ENCODE measurements at regions not wholly inside any gene's neighbourhood (a gene's known extent, or its start where the extent isn't known, plus 50 kb on each side); places are given as distances from the start of the nearest gene placed in this dataset.

DNA sequence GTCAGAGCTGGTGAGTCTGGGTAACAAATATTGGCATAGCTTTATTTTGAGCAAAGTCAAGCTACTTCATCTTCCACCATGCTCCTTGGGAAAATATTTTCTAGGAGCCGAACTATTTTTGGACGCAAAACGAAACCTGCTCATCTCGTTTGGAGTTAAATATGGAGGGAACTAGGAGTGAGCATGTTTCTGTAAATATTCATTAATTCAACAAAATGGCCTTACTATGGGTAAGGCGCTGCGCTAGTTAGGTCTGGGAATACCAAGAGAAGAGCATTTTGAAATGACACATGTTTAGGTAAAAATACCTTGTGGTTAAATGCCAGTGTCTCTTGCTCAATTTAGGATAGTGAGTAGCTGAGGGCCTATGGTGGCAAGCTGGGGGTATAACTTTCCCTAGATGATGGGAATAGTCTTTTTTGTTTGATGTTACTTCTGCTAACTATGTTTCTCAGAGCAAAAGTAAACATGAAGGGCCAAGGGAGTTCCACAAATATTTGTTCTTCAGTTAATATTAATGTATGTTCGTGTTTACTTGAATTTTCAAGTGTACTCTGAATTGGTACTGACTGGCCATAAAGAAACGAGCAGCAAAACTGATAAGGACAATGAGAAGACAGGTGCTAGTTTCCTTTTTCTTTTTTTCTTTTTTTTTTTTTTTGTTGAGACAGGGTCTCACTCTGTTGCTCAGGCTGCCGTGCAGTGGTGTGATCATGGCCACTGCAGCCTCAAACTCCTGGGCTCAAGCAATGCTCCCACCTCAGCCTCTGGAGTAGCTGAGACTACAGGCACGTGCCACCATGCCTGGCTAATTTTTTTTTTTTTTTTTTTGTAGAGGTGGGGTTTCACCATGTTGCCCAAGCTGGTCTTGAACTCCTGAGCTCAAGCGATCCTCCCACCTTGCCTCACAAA, 77.7 kb downstream of the MAP1LC3B2 start:
- TF ChIP-seq EZH2 (IDR thresholded peaks at IDR 0.05) (no peak), POLR2AphosphoS5 (IDR thresholded peaks at IDR 0.05; ENCODE audit: borderline replicate concordance, low read depth, low read length) (no peak), FOXP2 (optimal IDR thresholded peaks at IDR 0.05; ENCODE audit: control extremely low read depth, extremely low read length, insufficient read depth) (no peak)
- DNase-seq (ENCODE audit: low read depth, low spot score) = no peak
- no peak overlapping the region for H3K4me3 ChIP-seq
- H3K27ac ChIP-seq = no peak overlapping the region
- no peaks in the 10 kb centered on the region for H3K9me3 ChIP-seq (ENCODE audit: low read depth, low read length)
- no peak overlapping the region for H3K9ac ChIP-seq (ENCODE audit: insufficient read length)
- no peaks in the 10 kb centered on the region for H3K36me3 ChIP-seq (ENCODE audit: insufficient read depth, low read length)

DNA sequence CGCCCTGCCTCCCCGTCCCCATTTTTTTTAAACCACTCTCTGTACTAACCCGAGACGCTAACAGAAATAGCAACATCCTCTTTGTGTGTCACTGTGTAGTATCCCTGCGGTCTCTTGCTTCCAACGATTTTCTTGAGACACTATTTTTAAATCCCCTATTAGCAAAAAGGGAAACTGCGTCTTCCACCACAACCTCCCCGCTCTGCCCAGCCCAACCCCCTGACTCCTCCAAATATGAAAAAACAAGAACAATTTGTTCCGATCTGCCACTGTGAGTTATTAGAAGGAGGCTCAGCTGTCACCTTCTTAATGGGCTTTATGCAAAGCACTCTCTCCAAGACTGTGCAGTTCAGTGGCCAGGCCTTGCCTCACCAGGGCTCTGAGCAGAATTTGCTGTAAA, 76.3 kb downstream of the MAP1LC3B2 start:
- no peak overlapping the region for H3K27ac ChIP-seq
- no peak for DNase-seq (ENCODE audit: low read depth, low spot score)
- H3K4me3 ChIP-seq = no peak overlapping the region

DNA sequence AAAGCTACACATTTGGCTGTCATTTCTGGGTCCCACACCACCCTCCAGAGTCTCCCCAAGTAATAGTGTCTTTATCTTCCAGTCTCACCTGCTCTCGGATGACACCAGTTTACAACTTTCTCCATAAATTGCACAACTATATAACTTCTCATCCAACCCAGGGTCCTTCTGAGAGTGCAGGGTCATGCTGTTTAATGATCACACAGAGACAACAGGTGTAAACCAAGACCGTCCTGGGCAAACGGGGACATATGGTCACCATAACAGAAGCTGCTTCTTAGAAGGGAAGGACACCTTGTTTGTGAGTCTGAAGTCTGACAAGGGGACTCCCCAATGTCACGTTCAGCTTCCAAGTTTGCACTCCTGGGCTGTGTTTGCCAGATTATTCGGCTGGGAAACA, 74.3 kb downstream of the MAP1LC3B2 start:
- Histone ChIP-seq H3K27ac (no peak overlapping the region), H3K9ac (ENCODE audit: insufficient read length) (no peak overlapping the region), H3K4me3 (no peak overlapping the region), H3K9me3 (ENCODE audit: low read depth, low read length) (no peaks in the 10 kb centered on the region), H3K36me3 (ENCODE audit: insufficient read depth, low read length) (no peaks in the 10 kb centered on the region)
- DNase-seq (ENCODE audit: low read depth, low spot score) = no peak
- TF ChIP-seq EZH2 (IDR thresholded peaks at IDR 0.05) (no peak), POLR2AphosphoS5 (IDR thresholded peaks at IDR 0.05; ENCODE audit: borderline replicate concordance, low read depth, low read length) (no peak), FOXP2 (optimal IDR thresholded peaks at IDR 0.05; ENCODE audit: control extremely low read depth, extremely low read length, insufficient read depth) (no peak)

More for the DNA sequence above, 76.3 kb downstream of the MAP1LC3B2 start:
- TF ChIP-seq POLR2AphosphoS5 (IDR thresholded peaks at IDR 0.05; ENCODE audit: borderline replicate concordance, low read depth, low read length) = no peak
- TF ChIP-seq EZH2 (IDR thresholded peaks at IDR 0.05) = no peak
- TF ChIP-seq FOXP2 (optimal IDR thresholded peaks at IDR 0.05; ENCODE audit: control extremely low read depth, extremely low read length, insufficient read depth) = no peak
- Histone ChIP-seq H3K9me3 (ENCODE audit: low read depth, low read length) (no peaks in the 10 kb centered on the region), H3K9ac (ENCODE audit: insufficient read length) (no peak overlapping the region), H3K36me3 (ENCODE audit: insufficient read depth, low read length) (no peaks in the 10 kb centered on the region)

DNA sequence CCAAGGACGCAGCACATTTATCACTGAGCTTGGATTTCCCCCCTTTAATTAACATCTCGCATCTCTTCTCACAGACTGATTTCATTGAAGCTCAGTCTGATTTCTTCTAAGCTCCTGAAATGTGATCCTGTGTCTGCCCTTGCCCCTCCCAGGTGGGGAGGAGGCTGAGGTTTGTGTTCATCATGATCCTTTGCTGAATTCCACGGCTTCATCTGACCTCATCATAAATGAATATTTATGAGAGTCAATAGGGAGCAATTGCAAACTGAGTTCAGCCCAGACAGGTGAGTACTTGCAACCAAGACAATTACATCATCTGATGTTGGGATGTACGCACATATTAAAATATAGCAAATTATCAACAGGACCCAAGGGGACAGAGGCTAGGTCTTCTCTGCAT, 72.4 kb downstream of the MAP1LC3B2 start:
- Histone ChIP-seq H3K27ac (no peak overlapping the region), H3K9me3 (ENCODE audit: low read depth, low read length) (no peaks in the 10 kb centered on the region), H3K36me3 (ENCODE audit: insufficient read depth, low read length) (no peaks in the 10 kb centered on the region), H3K9ac (ENCODE audit: insufficient read length) (no peak overlapping the region), H3K4me3 (no peak overlapping the region)
- no peak for TF ChIP-seq EZH2 (IDR thresholded peaks at IDR 0.05)
- TF ChIP-seq POLR2AphosphoS5 (IDR thresholded peaks at IDR 0.05; ENCODE audit: borderline replicate concordance, low read depth, low read length) = no peak
- no peak for TF ChIP-seq FOXP2 (optimal IDR thresholded peaks at IDR 0.05; ENCODE audit: control extremely low read depth, extremely low read length, insufficient read depth)
- DNase-seq (ENCODE audit: low read depth, low spot score) = no peak

DNA sequence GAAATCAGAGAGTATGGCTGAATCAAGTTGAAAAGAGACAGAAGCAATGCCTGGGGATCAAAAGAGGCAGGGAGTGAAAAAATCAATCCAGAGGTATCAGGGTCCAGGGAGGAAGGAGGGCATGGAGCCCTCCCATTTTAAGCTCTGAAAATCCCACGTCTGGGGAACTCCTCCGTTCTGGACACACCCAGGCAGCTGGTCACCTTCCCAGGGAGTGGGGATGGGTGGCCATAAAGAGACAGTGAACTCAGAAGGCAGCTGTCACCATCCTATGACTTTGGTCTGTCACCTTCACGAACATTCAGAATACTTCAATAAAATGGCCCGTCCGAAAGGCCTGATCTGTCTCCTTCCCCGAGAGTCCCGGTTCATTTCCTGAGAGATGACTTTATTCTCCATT, 71.6 kb downstream of the MAP1LC3B2 start:
- no peak overlapping the region for H3K27ac ChIP-seq
- no peaks in the 10 kb centered on the region for H3K9me3 ChIP-seq (ENCODE audit: low read depth, low read length)
- no peak overlapping the region for H3K9ac ChIP-seq (ENCODE audit: insufficient read length)
- no peaks in the 10 kb centered on the region for H3K36me3 ChIP-seq (ENCODE audit: insufficient read depth, low read length)
- no peak overlapping the region for H3K4me3 ChIP-seq
- no peak for DNase-seq (ENCODE audit: low read depth, low spot score)
- TF ChIP-seq FOXP2 (optimal IDR thresholded peaks at IDR 0.05; ENCODE audit: control extremely low read depth, extremely low read length, insufficient read depth) (no peak), POLR2AphosphoS5 (IDR thresholded peaks at IDR 0.05; ENCODE audit: borderline replicate concordance, low read depth, low read length) (no peak), EZH2 (IDR thresholded peaks at IDR 0.05) (no peak)

DNA sequence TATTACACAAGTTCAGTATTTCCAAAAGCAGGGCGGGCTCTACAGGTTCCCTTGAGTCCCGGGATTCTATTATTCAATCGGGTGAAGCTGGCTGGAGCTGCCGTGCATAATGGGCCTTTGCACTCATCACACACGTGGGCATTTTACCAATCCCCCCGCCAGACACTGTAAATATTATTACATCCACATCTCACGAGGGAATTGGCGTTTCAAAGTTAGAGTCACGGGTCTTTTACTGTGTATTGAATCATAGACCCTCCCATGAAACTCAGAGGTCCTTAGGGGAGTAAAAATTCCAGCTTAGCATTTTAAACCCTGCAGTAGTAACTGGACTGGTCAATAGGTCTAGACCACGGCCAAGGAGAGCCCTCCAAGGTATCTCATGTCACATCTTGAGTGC, 70.3 kb downstream of the MAP1LC3B2 start:
- TF ChIP-seq EZH2 (IDR thresholded peaks at IDR 0.05) (no peak), FOXP2 (optimal IDR thresholded peaks at IDR 0.05; ENCODE audit: control extremely low read depth, extremely low read length, insufficient read depth) (no peak), POLR2AphosphoS5 (IDR thresholded peaks at IDR 0.05; ENCODE audit: borderline replicate concordance, low read depth, low read length) (no peak)
- no peak for DNase-seq (ENCODE audit: low read depth, low spot score)
- H3K27ac ChIP-seq = no peak overlapping the region

DNA sequence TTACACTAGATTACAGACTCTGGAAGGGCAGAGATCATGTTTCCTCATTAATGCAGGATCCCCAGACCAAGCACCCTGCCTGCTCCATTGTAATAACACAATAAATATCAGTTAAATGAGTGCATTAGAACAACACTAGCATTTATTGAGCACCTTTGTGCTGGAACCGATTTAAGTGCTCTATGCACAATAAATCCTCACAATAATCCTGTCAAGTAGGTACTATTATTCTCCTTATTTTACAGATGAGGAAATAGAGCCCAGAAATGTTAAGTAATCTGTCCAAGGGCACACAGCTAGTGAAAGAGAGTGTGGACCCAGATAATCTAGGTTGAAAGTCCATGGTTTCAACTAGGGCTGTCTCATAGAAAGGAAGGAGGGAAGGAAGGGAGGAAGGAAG, 69.8 kb downstream of the MAP1LC3B2 start:
- no peak overlapping the region for H3K4me3 ChIP-seq
- TF ChIP-seq POLR2AphosphoS5 (IDR thresholded peaks at IDR 0.05; ENCODE audit: borderline replicate concordance, low read depth, low read length) (no peak), FOXP2 (optimal IDR thresholded peaks at IDR 0.05; ENCODE audit: control extremely low read depth, extremely low read length, insufficient read depth) (no peak), EZH2 (IDR thresholded peaks at IDR 0.05) (no peak)
- no peak for DNase-seq (ENCODE audit: low read depth, low spot score)
- no peaks in the 10 kb centered on the region for H3K9me3 ChIP-seq (ENCODE audit: low read depth, low read length)
- no peak overlapping the region for H3K27ac ChIP-seq
- H3K36me3 ChIP-seq (ENCODE audit: insufficient read depth, low read length) = no peaks in the 10 kb centered on the region
- no peak overlapping the region for H3K9ac ChIP-seq (ENCODE audit: insufficient read length)

More for the DNA sequence above, 70.3 kb downstream of the MAP1LC3B2 start:
- no peaks in the 10 kb centered on the region for H3K36me3 ChIP-seq (ENCODE audit: insufficient read depth, low read length)
- no peak overlapping the region for H3K4me3 ChIP-seq
- no peaks in the 10 kb centered on the region for H3K9me3 ChIP-seq (ENCODE audit: low read depth, low read length)
- H3K9ac ChIP-seq (ENCODE audit: insufficient read length) = no peak overlapping the region

DNA sequence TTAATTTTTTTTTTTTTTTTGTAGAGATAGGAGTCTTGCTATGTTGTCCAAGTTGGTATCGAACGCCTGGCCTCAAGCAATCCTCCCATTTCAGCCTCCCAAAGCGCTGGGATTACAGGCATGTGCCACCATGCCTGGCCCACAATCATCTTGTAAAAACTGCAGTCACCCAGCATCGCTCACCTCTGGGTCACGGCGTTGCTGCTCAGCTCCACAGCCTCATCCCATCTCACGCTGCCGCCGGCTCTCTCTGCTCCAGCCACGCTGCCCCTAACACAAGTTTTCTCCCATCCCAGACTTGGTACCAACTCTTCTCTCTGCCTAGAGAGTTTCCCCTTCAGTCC, 69.2 kb downstream of the MAP1LC3B2 start:
- Histone ChIP-seq H3K27ac (no peak overlapping the region), H3K9ac (ENCODE audit: insufficient read length) (no peak overlapping the region), H3K4me3 (no peak overlapping the region), H3K9me3 (ENCODE audit: low read depth, low read length) (no peaks in the 10 kb centered on the region), H3K36me3 (ENCODE audit: insufficient read depth, low read length) (no peaks in the 10 kb centered on the region)
- DNase-seq (ENCODE audit: low read depth, low spot score) = no peak
- TF ChIP-seq FOXP2 (optimal IDR thresholded peaks at IDR 0.05; ENCODE audit: control extremely low read depth, extremely low read length, insufficient read depth) (no peak), EZH2 (IDR thresholded peaks at IDR 0.05) (no peak), POLR2AphosphoS5 (IDR thresholded peaks at IDR 0.05; ENCODE audit: borderline replicate concordance, low read depth, low read length) (no peak)

Measured in SK-N-MC (cell line).